Tibial artery (tissue), 4 donors: ENCODE measurements at regions not wholly inside any gene's neighbourhood (a gene's known extent, or its start where the extent isn't known, plus 50 kb on each side); places are given as distances from the start of the nearest gene placed in this dataset.
"Not testable (repeated sequence)": the region's sequence is repeated elsewhere in the genome, so short reads cannot be mapped to it uniquely, and the experiment has no call there.

Source experiments
- DNase-seq, 2 donors: peaks; one replicate each; pipeline ENCODE4 v3.0.0-alpha.2; 2019
- H3K27ac ChIP-seq, 2 donors: fragments of 200-600 bp; sonication (generic) in 1 of 2; 1 replicate in 1 of 2; 2 replicates in 1 of 2; pipeline ENCODE4 v1.5.1; 2018 to 2019; ENCODE audit warnings: mild to moderate bottlenecking in 1 of 2
- H3K27me3 ChIP-seq, 2 donors: fragments of 200-600 bp; sonication (generic) in 1 of 2; one replicate each; pipeline versions ENCODE4 v1.5.1 to v1.6.0; 2016 to 2019
- H3K36me3 ChIP-seq, 3 donors: fragments of 200-600 bp; sonication (generic) in 2 of 3; one replicate each; pipeline ENCODE4 v1.5.1; 2016 to 2019; ENCODE audit warnings: mild to moderate bottlenecking in 2 of 3
- H3K4me1 ChIP-seq, 4 donors: fragments of 200-600 bp; sonication (generic) in 2 of 4; 1 replicate in 3 of 4; 2 replicates in 1 of 4; pipeline ENCODE4 v1.5.1; 2016 to 2019
- H3K4me3 ChIP-seq, 2 donors: fragments of 200-600 bp; sonication (generic) in 1 of 2; 1 replicate in 1 of 2; 2 replicates in 1 of 2; pipeline ENCODE4 v1.5.1; 2018 to 2019; ENCODE audit warnings: mild to moderate bottlenecking in 2 of 2
- H3K9me3 ChIP-seq, 3 donors: fragments of 200-600 bp; sonication (generic) in 1 of 3; one replicate each; pipeline ENCODE4 v1.5.1; 2016 to 2019
- intact Hi-C: fragments of 100-400 bp; cut with DNase I; formaldehyde crosslinking; loops from one replicate; pipeline ENCODE4 v1.15.0; 2023; ENCODE audit warnings: low total_unique reads
- TF ChIP-seq, protein P1 (sequence below), 2 experiments: fragments of 200-600 bp in 1 of 2; fragments of 450-650 bp in 1 of 2; IDR thresholded peaks; one replicate each; pipeline ENCODE4 v1.5.1; 2017 to 2019; ENCODE audit warnings: antibody characterized with exemption in 2 of 2, mild to moderate bottlenecking in 1 of 2, moderate library complexity in 1 of 2

DNA sequence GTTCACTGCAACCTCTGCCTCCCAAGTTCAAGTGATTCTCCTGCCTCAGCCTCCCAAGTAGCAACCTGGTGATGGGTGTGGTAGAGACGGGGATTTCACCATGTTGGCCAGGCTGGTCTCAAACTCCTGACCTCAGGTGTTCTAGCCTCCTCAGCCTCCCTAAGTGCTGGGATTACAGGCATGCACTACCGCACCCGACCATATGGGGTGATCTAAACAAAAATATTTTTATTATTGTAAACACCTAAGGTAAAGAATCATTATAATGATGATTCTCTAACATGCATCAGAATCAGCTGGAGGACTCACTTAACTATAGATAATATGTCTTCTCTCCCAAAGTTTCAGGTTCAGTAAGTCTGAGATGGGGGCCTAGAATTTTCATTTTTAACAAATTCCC lies 96.2 kb upstream of the ALG10 start:
- DNase-seq = no peak
- no peaks in the 10 kb centered on the region for H3K27me3 ChIP-seq
- H3K9me3 ChIP-seq = no peaks in the 10 kb centered on the region
- no peaks in the 10 kb centered on the region for H3K4me1 ChIP-seq
- TF ChIP-seq, protein P1, sequence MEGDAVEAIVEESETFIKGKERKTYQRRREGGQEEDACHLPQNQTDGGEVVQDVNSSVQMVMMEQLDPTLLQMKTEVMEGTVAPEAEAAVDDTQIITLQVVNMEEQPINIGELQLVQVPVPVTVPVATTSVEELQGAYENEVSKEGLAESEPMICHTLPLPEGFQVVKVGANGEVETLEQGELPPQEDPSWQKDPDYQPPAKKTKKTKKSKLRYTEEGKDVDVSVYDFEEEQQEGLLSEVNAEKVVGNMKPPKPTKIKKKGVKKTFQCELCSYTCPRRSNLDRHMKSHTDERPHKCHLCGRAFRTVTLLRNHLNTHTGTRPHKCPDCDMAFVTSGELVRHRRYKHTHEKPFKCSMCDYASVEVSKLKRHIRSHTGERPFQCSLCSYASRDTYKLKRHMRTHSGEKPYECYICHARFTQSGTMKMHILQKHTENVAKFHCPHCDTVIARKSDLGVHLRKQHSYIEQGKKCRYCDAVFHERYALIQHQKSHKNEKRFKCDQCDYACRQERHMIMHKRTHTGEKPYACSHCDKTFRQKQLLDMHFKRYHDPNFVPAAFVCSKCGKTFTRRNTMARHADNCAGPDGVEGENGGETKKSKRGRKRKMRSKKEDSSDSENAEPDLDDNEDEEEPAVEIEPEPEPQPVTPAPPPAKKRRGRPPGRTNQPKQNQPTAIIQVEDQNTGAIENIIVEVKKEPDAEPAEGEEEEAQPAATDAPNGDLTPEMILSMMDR (IDR thresholded peaks at IDR 0.05) = no peak
- no peak overlapping the region for H3K4me3 ChIP-seq
- intact Hi-C loops = no loop called here
- H3K36me3 ChIP-seq = no peaks in the 10 kb centered on the region
- H3K27ac ChIP-seq = no peak overlapping the region

DNA sequence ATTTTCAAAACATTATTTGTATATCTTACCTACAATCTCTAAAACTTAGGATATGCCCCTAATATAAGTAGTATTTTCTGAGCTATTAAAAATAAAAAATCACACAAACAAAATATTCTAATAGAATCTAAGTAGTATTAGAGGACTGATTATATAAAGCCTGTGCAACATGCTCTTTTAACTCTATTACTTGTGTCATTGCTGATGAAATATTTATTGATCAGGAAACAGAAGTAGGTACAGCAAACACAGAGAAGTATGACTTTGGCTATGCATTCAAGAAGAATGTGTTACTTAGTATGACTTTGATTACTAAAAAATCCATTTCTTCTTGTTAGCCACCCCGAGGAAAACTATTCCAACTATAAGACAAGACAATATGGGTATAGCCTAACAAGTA lies 84.6 kb upstream of the ALG10 start:
- H3K27me3 ChIP-seq, H3K4me1 ChIP-seq, H3K36me3 ChIP-seq, DNase-seq, H3K4me3 ChIP-seq, H3K27ac ChIP-seq, H3K9me3 ChIP-seq, intact Hi-C loops: not testable (repeated sequence)

DNA sequence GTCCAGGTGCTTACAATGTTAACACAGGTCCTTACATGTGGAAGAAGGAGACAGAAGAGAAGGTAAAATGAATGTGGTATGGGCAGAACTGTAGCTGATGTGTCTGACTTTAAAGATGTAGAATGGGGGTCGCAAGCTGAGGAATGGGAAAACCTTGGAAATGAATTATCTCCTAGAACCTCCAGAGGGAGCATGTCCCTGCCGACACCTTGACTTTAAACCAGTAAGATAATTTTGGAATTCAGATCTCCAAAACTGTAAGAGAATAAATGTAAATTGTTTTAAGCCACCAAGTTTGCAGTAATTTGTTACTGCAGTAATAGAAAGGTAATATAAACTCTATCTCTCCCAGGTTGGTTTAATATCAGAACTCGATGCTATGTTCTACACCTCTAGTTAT lies 80.1 kb upstream of the ALG10 start:
- Histone ChIP-seq H3K4me1 (no peaks in the 10 kb centered on the region), H3K36me3 (no peaks in the 10 kb centered on the region), H3K9me3 (no peaks in the 10 kb centered on the region), H3K27me3 (no peaks in the 10 kb centered on the region), H3K4me3 (no peak overlapping the region), H3K27ac (no peak overlapping the region)
- no peak for DNase-seq
- intact Hi-C loops = no loop called here
- TF ChIP-seq, protein P1 (IDR thresholded peaks at IDR 0.05) = no peak

DNA sequence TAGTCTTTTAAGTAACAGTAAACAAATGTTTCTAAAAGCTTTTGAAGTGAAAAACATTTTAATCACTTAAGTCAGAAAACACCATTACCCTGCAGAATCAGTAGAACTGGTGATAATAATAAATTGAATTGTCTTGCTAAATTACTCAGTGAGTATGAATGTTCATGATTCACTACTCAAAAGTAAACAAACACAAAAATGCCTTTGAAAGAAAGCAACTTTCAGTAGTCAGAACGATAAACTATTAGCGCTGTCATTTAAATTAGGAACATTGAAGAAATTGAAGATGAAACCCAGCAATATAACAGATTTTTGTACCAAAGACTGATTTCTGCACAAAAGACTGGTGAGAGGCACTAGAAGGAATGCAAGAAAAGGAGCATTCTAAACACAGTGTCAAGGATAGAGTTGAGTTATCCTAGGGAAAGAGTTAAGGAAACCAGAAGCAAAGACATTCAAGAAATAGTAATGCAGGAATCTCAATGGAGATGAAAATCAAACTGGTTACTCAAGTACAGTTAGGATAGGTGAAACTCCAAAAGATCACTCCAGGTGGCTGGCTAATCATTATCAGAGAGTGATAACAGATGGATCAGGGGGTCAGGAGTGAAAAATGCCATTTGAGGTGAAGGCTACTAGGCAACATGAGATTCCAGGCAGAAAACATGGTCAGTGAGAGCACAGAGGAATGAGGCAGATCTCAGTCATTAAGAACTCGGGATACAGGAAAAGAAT lies 77.4 kb upstream of the ALG10 start:
- no peaks in the 10 kb centered on the region for H3K4me1 ChIP-seq
- intact Hi-C loops = no loop called here

DNA sequence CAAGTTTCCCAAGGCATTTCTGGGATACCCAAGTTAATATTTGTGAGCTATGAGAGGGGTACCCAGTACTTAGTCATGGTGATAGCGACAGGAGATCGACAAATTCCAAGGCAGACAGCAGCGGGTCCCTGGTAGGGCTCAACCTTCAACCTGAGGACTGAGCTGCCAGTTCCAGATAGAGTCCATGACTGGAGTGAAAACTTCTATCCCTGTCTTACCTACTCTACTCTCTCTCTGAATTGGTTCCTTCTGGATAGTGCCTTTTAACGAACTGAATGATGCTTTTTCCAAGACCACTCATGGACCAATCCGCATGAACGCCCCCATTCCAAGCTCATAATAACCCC lies 76.9 kb upstream of the ALG10 start:
- no peaks in the 10 kb centered on the region for H3K27me3 ChIP-seq
- no peak for DNase-seq
- no peaks in the 10 kb centered on the region for H3K36me3 ChIP-seq
- H3K4me3 ChIP-seq = no peak overlapping the region
- H3K27ac ChIP-seq = no peak overlapping the region
- no peaks in the 10 kb centered on the region for H3K4me1 ChIP-seq
- peaks cover 6 to 14% (median 8%) of the 10 kb centered on the region in 3 donors for H3K9me3 ChIP-seq
- intact Hi-C loops = no loop called here
- TF ChIP-seq, protein P1 (IDR thresholded peaks at IDR 0.05) = no peak

More for the DNA sequence above, 77.4 kb upstream of the ALG10 start:
- Histone ChIP-seq H3K36me3 (no peaks in the 10 kb centered on the region), H3K27ac (no peak overlapping the region), H3K9me3 (peaks cover 6 to 14% (median 8%) of the 10 kb centered on the region in 3 donors), H3K27me3 (no peaks in the 10 kb centered on the region), H3K4me3 (no peak overlapping the region)
- TF ChIP-seq, protein P1 (IDR thresholded peaks at IDR 0.05) = no peak
- no peak for DNase-seq

DNA sequence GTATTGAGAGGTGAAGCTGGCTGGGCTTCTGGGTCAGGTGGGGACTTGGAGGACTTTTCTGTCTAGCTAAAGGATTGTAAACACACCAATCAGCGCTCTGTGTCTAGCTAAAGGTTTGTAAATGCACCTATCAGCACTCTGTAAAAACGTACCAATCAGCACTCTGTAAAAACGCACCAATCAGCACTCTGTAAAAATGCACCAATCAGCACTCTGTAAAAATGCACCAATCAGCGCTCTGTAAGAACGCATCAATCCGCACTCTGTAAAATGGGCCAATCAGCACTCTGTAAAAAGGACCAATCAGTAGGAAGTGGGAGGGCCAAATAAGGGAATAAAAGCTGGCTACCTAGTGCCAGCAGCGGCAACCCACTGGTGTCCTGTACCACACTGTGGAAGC lies 56.1 kb upstream of the ALG10 start:
- DNase-seq, H3K27ac ChIP-seq, H3K36me3 ChIP-seq, intact Hi-C loops, H3K4me1 ChIP-seq, H3K9me3 ChIP-seq, H3K4me3 ChIP-seq, H3K27me3 ChIP-seq: not testable (repeated sequence)

DNA sequence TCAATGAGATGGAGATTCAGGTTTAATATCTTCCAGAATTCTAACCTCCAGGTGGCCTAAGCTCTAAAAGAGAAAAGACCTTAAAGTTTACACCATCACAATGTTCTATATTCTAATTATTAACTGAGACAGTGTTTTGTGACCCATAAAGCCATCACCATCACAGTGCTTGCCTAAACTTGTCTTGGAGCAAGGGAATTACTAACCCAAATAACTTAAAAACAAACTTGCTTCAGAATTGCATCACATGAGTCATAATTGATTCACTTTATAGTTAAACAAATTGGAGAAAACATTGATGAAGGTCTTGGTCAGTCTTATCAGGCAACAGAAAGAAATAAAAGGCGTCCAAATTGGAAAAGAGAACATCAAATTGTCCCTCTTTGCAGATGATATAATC lies 54.5 kb upstream of the ALG10 start:
- Histone ChIP-seq H3K27ac (no peak overlapping the region), H3K4me3 (no peak overlapping the region), H3K9me3 (no peaks in the 10 kb centered on the region), H3K27me3 (no peaks in the 10 kb centered on the region), H3K36me3 (no peaks in the 10 kb centered on the region), H3K4me1 (no peaks in the 10 kb centered on the region)
- intact Hi-C loops = no loop called here
- TF ChIP-seq, protein P1 (IDR thresholded peaks at IDR 0.05) = no peak
- DNase-seq = no peak
